HFFc6 (cell line): ENCODE measurements at regions not wholly inside any gene's neighbourhood (a gene's known extent, or its start where the extent isn't known, plus 50 kb on each side); places are given as distances from the start of the nearest gene placed in this dataset.
A peak's percentile ranks its signal among the peaks of the same experiment; 100 is the strongest.

Experiments used
- DNase-seq: peaks from one replicate; pipeline ENCODE4 v3.0.0-alpha.2; 2018
- H3K27ac Mint-ChIP-seq: 2 replicates; pipeline ENCODE4 v1.8.0; 2020; ENCODE audit warnings: mild to moderate bottlenecking, mixed read lengths
- H3K27me3 Mint-ChIP-seq: 2 replicates; pipeline ENCODE4 v1.8.0; 2021; ENCODE audit warnings: mild to moderate bottlenecking, moderate library complexity, mixed read lengths; ENCODE audit not compliant: insufficient read depth
- H3K36me3 Mint-ChIP-seq: 2 replicates; pipeline ENCODE4 v1.8.0; 2021; ENCODE audit warnings: low read depth, mixed read lengths
- H3K4me1 Mint-ChIP-seq: 2 replicates; pipeline ENCODE4 v1.8.0; 2020; ENCODE audit warnings: low read depth, mixed read lengths
- H3K4me3 Mint-ChIP-seq: 2 replicates; pipeline ENCODE4 v1.8.0; 2020; ENCODE audit warnings: mild to moderate bottlenecking, moderate library complexity, mixed read lengths
- H3K9me3 Mint-ChIP-seq: 2 replicates; pipeline ENCODE4 v1.8.0; 2020; ENCODE audit warnings: mild to moderate bottlenecking, mixed read lengths
- CTCF ChIP-seq: fragments of 200-600 bp; sonication (generic); IDR thresholded peaks from 2 replicates; pipeline ENCODE4 v1.5.0; 2021; ENCODE audit warnings: antibody characterized with exemption, mild to moderate bottlenecking

GRCh38 chr13:37225414-37226070, 120.1 kb upstream of the CSNK1A1L start:
- Mint-ChIP-seq H3K27me3 (no peaks in the 10 kb centered on the region), H3K27ac (peak overlapping the region; percentile 85), H3K9me3 (no peaks in the 10 kb centered on the region), H3K36me3 (peaks cover 8% of the 10 kb centered on the region; the same call in 1 of the 2 replicates), H3K4me1 (peaks cover 38% of the 10 kb centered on the region), H3K4me3 (peak overlapping the region; percentile 45)
- peak; percentile 47 for DNase-seq
- TF ChIP-seq CTCF: no peak

GRCh38 chr13:37216331-37216730, 110.9 kb upstream of the CSNK1A1L start:
- no peaks in the 10 kb centered on the region for H3K9me3 Mint-ChIP-seq
- DNase-seq: no peak
- H3K4me1 Mint-ChIP-seq: no peaks in the 10 kb centered on the region
- no peak for TF ChIP-seq CTCF
- no peak overlapping the region for H3K27ac Mint-ChIP-seq
- no peaks in the 10 kb centered on the region for H3K36me3 Mint-ChIP-seq
- no peak overlapping the region for H3K4me3 Mint-ChIP-seq
- H3K27me3 Mint-ChIP-seq: no peaks in the 10 kb centered on the region; the same call in 1 of the 2 replicates

- TF ChIP-seq CTCF: no peak
- no peak for DNase-seq
These were observed 107.4 kb upstream of the CSNK1A1L start for GRCh38 chr13:37212826-37213225.

GRCh38 chr13:37211487-37211886, 106.0 kb upstream of the CSNK1A1L start:
- Mint-ChIP-seq H3K9me3 (no peaks in the 10 kb centered on the region), H3K4me3 (no peak overlapping the region), H3K27me3 (no peaks in the 10 kb centered on the region; the same call in none of the 2 replicates), H3K27ac (no peak overlapping the region), H3K36me3 (no peaks in the 10 kb centered on the region), H3K4me1 (peaks cover 21% of the 10 kb centered on the region)
- DNase-seq: no peak
- TF ChIP-seq CTCF: no peak

More at GRCh38 chr13:37212826-37213225, 107.4 kb upstream of the CSNK1A1L start:
- H3K27me3 Mint-ChIP-seq: no peaks in the 10 kb centered on the region; the same call in none of the 2 replicates
- H3K4me1 Mint-ChIP-seq: peaks cover 21% of the 10 kb centered on the region
- no peak overlapping the region for H3K27ac Mint-ChIP-seq
- H3K36me3 Mint-ChIP-seq: no peaks in the 10 kb centered on the region
- H3K4me3 Mint-ChIP-seq: no peak overlapping the region
- no peaks in the 10 kb centered on the region for H3K9me3 Mint-ChIP-seq

- Mint-ChIP-seq H3K4me3 (peak overlapping the region; percentile 18; the same call in 1 of the 2 replicates), H3K27ac (no peak overlapping the region), H3K36me3 (no peaks in the 10 kb centered on the region), H3K9me3 (no peaks in the 10 kb centered on the region), H3K27me3 (no peaks in the 10 kb centered on the region; the same call in none of the 2 replicates), H3K4me1 (peaks cover 21% of the 10 kb centered on the region)
- DNase-seq: peak; percentile 15
- TF ChIP-seq CTCF: no peak; the same call in 1 of the 2 replicates
These were observed 104.4 kb upstream of the CSNK1A1L start for GRCh38 chr13:37209621-37210580.
